Hematopoietic multipotent progenitor cell treated with erythropoietin and hydrocortisone succinate and interleukin-3 and kit ligand, for 4 days (in vitro differentiated cells): ENCODE measurements at regions not wholly inside any gene's neighbourhood (a gene's known extent, or its start where the extent isn't known, plus 50 kb on each side); places are given as distances from the start of the nearest gene placed in this dataset.
"Not testable (repeated sequence)": the region's sequence is repeated elsewhere in the genome, so short reads cannot be mapped to it uniquely, and the experiment has no call there.

Source experiments
- DNase-seq: peaks from one replicate; pipeline ENCODE4 v3.0.0-alpha.2; 2015

DNA sequence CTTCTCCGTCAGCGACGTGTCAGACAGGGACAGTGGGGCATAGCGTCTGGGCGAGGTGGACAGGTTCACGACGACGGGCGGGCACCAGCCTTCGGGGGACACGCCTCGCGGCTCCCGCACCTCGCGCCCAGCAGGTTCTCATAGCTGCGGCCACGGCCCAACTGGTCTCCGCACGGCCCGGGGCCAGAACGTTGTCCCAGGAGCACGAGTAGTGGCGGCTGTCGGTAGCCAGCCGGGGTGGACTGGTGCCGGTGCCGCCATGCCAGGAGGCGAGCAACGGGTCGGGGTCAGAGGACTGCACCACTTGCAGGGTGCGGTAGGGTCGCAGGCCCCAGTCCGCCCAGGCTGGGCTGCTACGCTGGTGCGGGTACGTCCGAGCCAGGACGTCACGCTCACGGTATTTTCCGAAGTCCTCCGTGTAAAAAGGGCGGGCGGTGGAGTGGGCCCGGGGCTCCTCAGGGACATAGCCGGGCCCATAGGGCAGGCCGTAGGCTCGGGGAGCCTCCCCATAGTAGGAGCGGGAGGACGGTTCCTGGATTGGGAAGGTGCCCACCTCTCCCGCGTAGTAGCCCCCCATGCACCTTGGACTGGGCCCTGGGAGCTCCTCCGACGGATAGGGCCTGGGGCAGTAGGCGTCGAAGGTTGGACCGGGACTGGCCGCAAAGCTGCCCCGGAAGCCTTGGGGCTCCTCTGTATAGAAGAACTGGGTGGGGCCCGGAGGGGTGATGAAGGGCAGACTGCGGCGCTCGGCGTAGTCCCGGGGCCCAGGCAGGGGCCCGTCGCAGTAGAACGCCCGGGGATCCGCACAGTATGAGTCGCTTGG lies 301.2 kb downstream of the CCDC74A start:
- not testable (repeated sequence) for DNase-seq

DNA sequence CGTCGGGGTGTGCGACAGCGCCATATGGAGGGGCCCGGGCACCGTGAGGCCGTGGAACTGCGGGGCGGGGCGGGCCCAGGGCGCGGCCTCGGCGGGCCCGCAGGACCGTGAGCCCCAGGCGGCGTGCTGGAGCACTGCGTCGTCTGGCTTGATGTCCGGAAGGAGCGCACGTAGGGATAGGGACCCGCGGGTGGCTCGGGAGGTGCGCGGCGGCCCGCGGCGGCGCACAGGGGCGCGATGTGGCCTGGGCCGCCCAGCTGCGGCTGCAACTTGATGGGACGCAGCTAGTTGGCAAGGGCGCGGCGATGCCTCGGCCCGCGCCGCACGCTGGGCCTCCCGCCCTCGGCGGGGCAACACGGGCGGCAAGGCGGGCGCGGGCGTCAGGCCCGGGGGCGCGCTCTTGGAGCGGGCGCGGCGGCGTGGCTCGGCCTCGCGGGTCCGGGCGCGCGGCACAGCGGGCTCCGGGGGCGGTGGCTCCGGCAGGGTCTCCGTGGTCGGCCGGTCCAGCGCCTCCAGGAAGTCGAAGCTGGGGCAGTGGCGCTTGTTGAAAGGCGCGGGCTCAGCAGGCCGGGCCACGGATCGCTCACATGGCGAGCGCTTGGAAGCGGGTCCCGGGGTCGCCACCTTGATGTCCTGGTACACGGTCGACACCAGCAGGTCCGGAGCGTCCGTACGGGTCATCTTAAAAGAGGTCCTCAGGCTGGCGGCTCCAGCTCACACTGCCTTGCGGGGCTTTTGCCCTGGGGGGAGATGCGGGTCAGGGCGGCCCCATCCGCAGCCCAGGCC lies 302.0 kb downstream of the CCDC74A start:
- DNase-seq = not testable (repeated sequence)

DNA sequence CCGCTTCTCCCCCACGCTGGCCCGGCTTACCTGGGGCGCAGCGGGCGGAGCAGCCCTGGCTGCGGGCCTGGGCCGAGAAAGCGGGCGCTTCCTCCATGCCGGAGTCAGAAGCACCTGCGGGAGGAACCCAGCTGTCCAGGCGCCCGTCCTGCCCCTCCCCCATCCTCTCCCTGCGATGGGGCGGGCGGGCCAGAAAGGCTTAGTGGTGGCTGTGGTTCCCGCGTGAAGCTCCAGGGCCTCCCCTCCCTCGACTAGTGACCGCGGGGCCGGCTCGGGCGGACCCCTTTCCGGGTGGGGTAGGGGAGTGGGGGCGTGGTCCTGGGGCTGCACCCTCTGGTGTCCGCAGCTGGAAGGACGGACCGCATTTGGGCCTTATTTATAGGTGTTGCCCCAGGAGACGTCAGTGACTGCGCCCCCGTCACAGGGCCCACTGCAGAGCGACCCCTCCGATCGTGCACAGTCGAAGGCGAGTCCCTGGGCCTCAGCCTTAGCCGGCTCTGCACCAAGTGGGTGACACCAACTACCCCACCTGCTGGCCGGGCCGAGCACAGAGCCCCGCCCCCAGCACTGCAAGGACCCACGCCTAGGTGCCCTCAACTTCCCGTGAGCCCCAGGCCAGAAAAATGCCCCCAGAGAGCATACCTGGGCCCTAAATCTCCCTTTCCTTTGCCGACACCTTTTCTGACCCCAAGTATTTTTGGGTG lies 302.7 kb downstream of the CCDC74A start:
- not testable (repeated sequence) for DNase-seq

DNA sequence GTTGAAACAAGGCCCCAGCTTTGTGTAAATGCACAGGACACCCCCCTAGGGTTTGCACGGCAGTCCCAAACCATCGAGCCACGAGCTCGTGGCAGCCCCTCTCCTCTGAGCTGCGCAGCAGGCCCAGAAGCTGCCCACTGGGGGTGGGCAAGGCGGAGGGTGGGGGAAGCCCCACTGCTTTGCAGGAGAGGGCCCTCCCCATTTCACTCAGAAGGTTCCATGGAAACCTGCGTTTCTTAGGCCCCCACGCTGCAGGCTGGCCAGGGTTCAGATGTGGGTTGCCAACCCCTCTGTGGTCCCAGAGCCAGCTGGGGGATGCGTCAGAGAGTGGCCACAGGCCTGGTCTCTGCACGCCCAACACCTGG lies 303.2 kb downstream of the CCDC74A start:
- not testable (repeated sequence) for DNase-seq

DNA sequence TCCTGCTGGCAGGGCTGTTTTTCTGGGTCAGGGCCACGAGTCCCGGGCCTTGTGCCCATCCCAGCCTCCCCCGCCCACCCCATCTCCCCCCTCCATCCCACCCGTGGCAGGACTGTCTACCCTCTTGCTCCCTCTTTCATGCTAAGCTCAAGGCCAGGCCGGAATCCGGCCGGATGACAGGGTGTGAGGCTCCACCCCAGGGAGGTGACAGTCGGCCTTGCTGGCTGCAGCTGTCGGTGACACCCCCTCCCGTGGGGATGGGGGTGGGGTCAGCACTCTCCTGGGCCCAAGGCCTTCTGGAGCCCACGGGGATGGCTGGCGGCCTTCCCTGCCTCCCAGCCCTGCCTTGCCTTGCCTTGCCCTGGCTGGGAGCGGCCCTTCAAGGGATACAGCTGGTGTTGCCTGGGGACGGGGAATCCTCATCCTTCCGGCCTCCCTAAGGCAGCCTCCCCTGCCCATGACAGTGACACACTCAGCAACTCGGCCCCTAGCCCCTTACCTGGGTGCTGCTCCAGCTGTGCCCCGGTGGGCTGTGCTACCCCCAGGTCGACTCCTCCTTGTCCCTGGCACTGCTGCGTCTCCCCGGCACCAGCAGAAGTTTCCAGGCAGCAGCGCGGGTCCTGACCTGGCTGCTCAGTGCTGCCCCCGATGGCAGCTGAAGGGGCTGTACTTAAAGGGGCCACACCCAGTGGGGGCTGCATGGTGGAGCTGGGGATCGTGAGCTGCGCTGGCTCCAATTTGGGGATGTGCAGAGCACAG lies 303.9 kb downstream of the CCDC74A start:
- DNase-seq = peak; percentile 11

DNA sequence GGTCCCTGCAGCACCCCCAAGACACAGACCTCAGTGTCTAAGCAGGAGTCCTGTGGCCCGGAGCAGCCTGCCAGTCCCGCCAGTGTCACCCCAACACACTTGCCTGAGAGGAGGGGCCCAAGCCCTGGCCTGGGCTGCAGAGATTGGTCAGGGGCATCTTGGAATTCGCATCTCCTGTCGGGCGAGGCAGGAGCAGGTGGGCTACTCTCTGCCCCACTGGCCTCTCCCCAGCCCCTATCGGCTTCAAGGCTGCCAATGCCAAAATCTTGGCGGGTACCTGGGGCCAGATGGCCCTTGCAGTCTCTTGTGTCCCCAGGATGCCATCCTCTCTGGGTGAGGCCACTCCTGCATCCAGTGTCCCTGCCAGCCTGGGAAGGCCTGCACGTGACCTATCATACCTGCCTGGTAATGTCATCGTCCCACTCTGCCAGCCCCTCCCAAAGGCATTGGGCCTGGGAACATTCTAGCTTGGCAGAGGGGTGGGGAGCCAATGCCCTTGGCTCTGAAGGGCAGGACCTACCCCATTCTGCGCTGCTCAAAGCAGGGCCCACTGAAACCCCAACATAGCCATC lies 304.6 kb downstream of the CCDC74A start:
- DNase-seq = not testable (repeated sequence)

DNA sequence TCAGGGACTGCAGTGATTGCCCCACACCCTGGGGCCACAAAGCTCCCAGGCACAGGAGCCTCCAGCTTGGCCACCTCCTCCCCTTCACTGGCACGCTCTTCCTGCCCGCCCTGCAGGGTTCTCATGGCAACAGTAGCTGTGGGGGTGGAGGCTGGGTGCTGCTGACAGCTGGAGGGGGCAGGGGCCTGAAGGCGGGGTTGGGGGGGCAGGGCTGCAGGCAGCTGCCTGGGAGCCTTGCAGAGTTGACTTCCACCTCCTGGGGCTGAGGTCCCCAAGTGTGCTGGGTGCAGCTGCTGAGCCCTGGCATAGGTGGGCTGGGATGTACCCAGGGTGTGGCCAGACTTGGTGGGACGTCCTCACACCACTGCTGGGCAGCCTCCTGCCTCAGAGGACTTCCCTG lies 305.2 kb downstream of the CCDC74A start:
- DNase-seq = not testable (repeated sequence)

DNA sequence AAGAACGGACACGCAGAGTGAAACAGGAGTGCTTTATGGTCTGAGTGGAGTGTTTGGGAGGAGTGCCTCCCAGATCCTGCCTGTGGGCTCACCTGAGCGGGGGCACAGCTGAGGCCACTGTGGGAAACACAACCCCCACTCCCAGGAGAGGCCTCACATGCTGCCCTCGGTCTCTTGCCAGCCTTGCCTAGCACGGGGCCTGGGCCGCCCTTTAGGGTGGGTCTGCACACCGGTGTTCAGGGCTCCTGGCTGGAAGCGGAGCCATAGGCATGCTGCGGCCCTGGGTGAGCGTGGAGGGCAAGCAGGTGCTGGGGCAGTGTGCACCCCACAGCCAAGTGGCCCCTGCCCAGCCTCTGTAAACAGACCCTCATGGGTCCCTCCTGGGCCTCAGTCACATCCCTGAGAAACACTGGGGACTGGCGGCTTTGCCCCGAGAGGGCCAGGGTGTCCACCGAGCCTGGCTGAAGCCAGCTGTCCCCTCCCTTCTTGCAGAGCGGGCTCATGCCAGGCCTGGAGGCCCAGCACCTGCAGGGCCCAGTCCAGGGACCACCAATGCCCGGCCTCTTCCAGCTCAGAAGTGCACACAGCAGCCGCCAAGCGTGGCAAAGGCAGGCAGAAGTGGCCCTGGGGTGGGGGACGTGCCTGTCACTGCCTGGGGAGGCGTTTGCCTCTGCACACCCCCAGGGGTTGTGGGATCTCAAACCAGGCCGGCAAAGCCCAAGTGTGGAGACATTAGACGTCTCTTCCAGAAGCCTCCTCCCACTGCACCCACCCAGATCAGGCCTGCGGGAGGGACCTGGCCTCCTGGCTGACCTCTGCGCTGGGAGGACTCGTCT lies 305.9 kb downstream of the CCDC74A start:
- not testable (repeated sequence) for DNase-seq

DNA sequence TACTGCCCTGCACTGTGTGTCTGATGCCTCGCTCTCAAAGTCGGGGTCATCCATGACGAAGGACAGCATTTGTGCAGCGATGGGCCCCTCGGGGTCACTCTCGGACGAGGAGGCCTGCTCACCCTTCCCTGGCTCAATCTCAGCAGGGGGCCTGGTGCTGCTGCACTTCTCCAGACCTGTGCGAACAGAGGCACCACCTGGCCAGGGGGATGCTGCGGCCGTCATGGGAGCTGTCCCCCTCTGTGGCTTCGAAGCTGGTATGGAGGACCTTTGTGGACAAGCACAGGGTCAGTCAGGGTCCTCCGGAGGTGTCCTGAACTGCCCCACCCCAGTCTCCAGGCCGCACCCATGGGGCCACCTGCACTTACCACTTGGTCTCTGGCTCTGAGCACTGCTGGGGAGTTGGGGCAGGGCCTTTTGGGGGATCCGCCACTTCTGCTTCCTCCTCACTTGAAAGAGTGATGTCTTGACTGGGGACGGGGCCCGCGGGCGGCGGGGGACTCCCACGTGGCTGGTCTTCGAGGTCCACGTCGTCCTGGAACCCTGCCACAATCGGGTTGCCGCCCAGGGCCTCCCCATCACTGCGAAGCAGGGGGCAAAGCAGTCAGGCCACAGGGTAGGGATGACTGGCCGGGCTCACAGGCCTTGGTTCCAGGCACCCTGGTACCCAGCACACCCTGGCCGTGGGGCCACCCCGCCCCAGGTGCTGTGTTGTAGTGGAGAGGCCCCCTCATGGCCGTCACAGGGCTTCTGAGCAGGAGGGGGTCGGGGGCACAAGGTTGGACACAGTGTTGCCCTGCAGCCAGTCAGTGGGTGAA lies 306.7 kb downstream of the CCDC74A start:
- not testable (repeated sequence) for DNase-seq

DNA sequence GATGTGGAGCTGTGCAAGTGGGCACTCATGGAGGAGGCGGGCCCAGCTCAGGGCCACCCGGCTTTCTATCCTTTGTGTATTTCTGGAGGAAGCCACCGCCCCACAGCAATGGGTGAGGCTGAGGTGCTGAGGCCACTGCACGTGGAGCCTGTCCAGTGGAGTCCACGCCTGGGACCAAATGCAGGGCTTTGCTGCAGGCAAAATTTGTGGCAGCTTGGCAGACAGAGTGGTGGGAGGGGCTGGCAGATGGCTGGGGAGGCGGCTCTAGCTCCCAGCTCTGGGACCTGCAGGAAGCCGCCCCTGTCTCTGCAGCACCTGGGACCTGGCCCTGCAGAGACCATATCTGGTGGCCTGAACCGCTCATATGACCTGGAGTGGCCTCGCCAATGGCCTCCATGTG lies 307.3 kb downstream of the CCDC74A start:
- DNase-seq = not testable (repeated sequence)

DNA sequence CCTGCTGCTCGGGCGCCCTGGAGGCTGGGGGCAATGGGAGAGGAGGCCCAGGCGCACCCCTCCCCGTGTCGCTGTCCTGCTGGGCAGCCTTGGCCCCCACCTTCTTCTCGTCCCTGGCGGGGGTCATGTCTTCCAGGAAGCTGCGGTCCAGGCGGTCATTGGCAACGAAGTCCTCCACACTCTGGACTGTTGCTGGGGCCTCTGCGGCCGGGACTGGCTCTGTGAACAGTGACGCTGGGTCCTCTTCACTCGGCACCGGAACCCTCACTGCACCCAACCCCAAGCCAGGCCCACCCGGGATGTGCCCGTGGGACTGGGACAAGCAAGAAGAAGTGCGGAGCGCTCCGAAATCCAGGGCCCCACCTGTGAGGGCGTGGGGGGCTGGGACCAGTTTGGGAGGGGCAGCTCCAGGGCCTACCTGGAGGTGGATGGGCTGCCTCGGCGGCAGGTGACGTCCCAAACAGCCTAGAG lies 308.0 kb downstream of the CCDC74A start:
- no peak for DNase-seq

DNA sequence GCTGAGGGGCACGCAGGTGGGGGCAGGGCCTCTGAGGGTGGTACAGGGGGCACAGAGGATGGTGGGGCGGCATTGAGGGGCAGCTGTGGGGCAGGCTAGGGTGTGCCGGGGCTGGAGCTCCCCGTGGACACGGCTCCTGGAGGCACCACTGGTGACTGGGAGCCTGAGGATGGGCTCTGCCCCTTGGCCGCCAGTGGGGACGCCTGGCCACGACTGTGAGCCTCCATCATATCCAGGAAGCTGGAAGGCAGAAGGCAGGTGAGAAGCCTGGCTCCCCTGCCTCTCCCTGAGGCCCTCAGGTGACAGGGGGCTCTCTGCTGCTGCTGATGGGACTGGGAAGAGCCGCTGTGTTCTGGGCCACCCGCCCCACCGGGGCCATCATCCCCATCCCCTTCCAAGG lies 308.4 kb downstream of the CCDC74A start:
- not testable (repeated sequence) for DNase-seq

DNA sequence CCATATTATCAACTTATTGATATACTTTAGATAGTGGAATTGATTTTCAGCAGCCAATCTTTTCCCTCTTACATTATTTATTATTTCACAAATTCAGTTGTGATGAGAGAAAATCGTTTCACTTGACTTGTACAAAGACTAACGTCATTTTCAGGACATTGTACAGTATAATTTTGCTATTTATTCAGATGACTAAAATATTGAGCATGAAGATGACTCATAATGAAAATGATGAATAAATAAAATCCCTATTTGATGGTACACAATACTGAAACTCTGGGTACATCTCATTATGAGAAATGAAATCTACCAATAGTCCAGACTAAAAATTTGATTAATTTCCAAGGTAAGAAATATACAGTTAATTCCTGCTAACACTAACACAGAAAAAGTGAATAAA lies 316.4 kb downstream of the CCDC74A start:
- DNase-seq = not testable (repeated sequence)

DNA sequence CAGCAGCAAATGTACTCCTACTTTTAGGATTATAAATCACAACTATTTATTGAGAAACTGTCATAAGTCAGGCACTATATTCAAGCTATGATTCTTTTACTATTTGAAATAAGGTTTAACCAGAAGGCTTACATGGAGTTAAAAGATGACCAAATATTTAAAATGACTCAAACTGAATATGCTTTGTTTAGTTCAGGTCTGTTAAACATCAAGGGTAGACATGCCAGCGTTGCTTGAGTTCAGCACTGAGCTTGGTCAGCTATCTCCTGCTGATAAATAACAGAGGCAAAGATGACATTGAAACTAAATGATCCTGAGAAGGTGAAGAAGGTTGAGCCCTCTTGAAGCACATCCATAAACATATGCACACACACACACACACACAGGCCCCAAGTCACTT lies 305.6 kb downstream of the ANKRD30BL start:
- not testable (repeated sequence) for DNase-seq

DNA sequence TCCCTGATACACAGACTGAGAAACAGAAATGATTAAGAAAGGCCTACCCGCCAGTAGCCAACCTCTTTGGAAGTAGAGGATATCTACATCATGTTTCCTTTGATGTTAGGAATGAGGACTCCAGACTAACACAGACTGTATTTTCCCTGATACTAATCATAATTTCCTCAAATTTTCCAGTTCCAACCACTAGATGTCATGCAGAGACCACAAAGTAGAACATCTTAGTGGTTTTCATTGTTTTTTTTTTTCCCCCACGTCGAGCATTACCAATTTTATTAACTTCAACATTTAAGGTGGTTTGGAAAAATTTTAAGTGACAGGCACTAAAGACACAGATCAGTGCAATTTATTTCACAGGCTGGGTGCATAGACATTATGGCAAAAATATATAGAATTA lies 303.6 kb downstream of the ANKRD30BL start:
- peak; percentile 15 for DNase-seq
